ENCODE measurements at regions not wholly inside any gene's neighbourhood (a gene's known extent, or its start where the extent isn't known, plus 50 kb on each side); places are given as distances from the start of the nearest gene placed in this dataset.

GRCh38 chr9:108182950-108183381 lies 672.8 kb downstream of the ACTL7B start:
- H2AFZ ChIP-seq (replicated peaks; ENCODE audit: low read length, poor library complexity) = peak overlapping the region; percentile 46
- DNase-seq = peak; percentile 55

More at GRCh38 chr9:108182950-108183381, 672.8 kb downstream of the ACTL7B start:
- H4K5ac ChIP-seq (ENCODE audit: low read depth, low read length) = peak overlapping the region; percentile 49; the same call in 1 of the 2 replicates
- H3K9me3 ChIP-seq (ENCODE audit: control insufficient read depth, insufficient read depth, low read length) = no peaks in the 10 kb centered on the region
- H2BK5ac ChIP-seq (ENCODE audit: low read depth, low read length, poor library complexity, severe bottlenecking) = no peak overlapping the region
- H2AK5ac ChIP-seq (ENCODE audit: low read depth, low read length) = peak overlapping the region; percentile 78; the same call in 1 of the 2 replicates
- peaks cover 2% of the 10 kb centered on the region for H3K4me1 ChIP-seq (ENCODE audit: control insufficient read depth, insufficient read depth, low read length)
- H3K14ac ChIP-seq (replicated peaks; ENCODE audit: low read depth, low read length) = peak overlapping the region; percentile 62; the same call in 1 of the 2 replicates
- WGBS, 2 experiments (ENCODE audit: extremely low coverage in 2 of 2, insufficient read length in 1 of 2) = no CpG with 5 or more reads among the region's 5 CpGs
- H3K9ac ChIP-seq (ENCODE audit: low read depth, low read length) = no peak overlapping the region
- intact Hi-C loops (cut with micrococcal nuclease) = no loop called here
- in situ Hi-C loops (cut with MboI; ENCODE audit: low sequenced_read_pairs) = no loop called here
- ChIA-PET POLR2A (ENCODE audit: unreplicated experiment) (no interaction called here), CTCF (no interaction called here)
- H2BK120ac ChIP-seq (ENCODE audit: low read depth, low read length) = peak overlapping the region; percentile 44
- no peak overlapping the region for H3K4me3 ChIP-seq (ENCODE audit: insufficient read depth, low read depth, low read length)
- peak overlapping the region; percentile 72 for H3K4ac ChIP-seq (ENCODE audit: low read depth, low read length)
- H3K4me2 ChIP-seq (ENCODE audit: low read depth, low read length) = no peak overlapping the region
- H3K9me1 ChIP-seq (ENCODE audit: insufficient read depth, low read length) = peaks cover 11% of the 10 kb centered on the region
- H2BK15ac ChIP-seq (ENCODE audit: low read depth, low read length) = peak overlapping the region; percentile 65; the same call in 1 of the 3 replicates
- peak overlapping the region in 1 of 2 experiments; percentile 16; a peak in 1 of 4 replicates for H4K8ac ChIP-seq (ENCODE audit: low read depth in 2 of 2, low read length in 2 of 2)
- no peaks in the 10 kb centered on the region for H3K36me3 ChIP-seq (ENCODE audit: control insufficient read depth, insufficient read depth, low read length)
- dilution Hi-C loops (cut with HindIII; ENCODE audit: low sequenced_read_pairs, unreplicated experiment) = no loop called here
- H3K27me3 ChIP-seq (ENCODE audit: control insufficient read depth, insufficient read depth, low read length) = no peaks in the 10 kb centered on the region
- BruUV-seq (replicated peaks) = no TSS peak
- H3K18ac ChIP-seq (ENCODE audit: low read depth, low read length) = peak overlapping the region; percentile 37; the same call in 1 of the 2 replicates
- H2BK20ac ChIP-seq (ENCODE audit: low read depth, low read length) = peak overlapping the region; percentile 41; the same call in 1 of the 2 replicates
- H3K56ac ChIP-seq (ENCODE audit: extremely low read depth, insufficient read depth, low read length) = no peak overlapping the region
- peak overlapping the region; percentile 58; the same call in 1 of the 2 replicates for H4K91ac ChIP-seq (ENCODE audit: insufficient read depth, low read depth, low read length)
- no peak for TF ChIP-seq USF2 (IDR thresholded peaks at IDR 0.05; ENCODE audit: low read depth, low read length)
- no peak for TF ChIP-seq RFX5 (IDR thresholded peaks at IDR 0.05; ENCODE audit: low read depth, low read length)
- no peak for TF ChIP-seq CHD1 (IDR thresholded peaks at IDR 0.05; ENCODE audit: low read depth, low read length)
- TF ChIP-seq BHLHE40 (IDR thresholded peaks at IDR 0.05; ENCODE audit: low read depth, low read length) = peak; percentile 28; the same call in 1 of the 2 replicates
- no peak for TF ChIP-seq NFE2L2 (IDR thresholded peaks at IDR 0.05; ENCODE audit: low read depth, low read length)
- no peaks in the 10 kb centered on the region for H3K79me1 ChIP-seq (ENCODE audit: low read depth in 1 of 2, low read length in 2 of 2)
- peak; percentile 22; the same call in 1 of the 2 replicates for ATAC-seq (ENCODE audit: low read depth)
- H2AK9ac ChIP-seq (replicated peaks; ENCODE audit: low read depth, low read length, poor library complexity) = no peak overlapping the region
- H3K23ac ChIP-seq (ENCODE audit: low read depth, low read length) = 0 out of 2 replicates have a peak overlapping the region, but pooled peaks have one; percentile 1
- 0 out of 2 replicates have a peak overlapping the region, but pooled peaks have one; percentile 49 for H3K27ac ChIP-seq (ENCODE audit: insufficient read depth, low read length)
- H4K20me1 ChIP-seq (ENCODE audit: insufficient read depth, low read length) = no peaks in the 10 kb centered on the region
